ENCODE measurements at regions not wholly inside any gene's neighbourhood (a gene's known extent, or its start where the extent isn't known, plus 50 kb on each side); places are given as distances from the start of the nearest gene placed in this dataset.

DNA sequence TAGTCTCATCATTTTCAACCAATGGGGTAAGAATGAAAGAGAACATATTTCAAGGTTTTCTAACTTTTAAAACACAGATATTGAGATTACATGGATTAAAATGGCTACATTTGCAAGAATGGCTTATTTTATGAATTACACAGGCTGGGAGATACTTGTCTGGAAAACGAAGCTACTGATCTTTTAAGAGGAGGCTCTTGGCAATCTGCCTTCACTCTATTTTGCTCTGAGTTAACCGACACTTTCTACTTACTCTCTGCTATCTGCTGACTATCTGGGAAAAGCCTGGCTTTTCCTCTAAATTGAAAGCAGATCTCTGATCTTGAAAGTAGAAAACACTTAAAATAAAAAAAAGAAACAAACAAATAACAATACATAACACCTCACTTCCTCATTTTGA lies 325.4 kb upstream of the LINC00305 start:
- H3K27me3 Mint-ChIP-seq (ENCODE audit: unreplicated experiment), result no peaks in the 10 kb centered on the region
- DNase-seq, result no peak
- no TSS peak for BruUV-seq (replicated peaks)
- H3K4me3 Mint-ChIP-seq (ENCODE audit: low read depth, unreplicated experiment), result no peak overlapping the region
- no peaks in the 10 kb centered on the region for H3K4me1 Mint-ChIP-seq (ENCODE audit: low read depth, unreplicated experiment)
- intact Hi-C loops (cut with micrococcal nuclease; ENCODE audit: unreplicated experiment), result no loop called here
- H3K36me3 Mint-ChIP-seq (ENCODE audit: insufficient read depth, unreplicated experiment), result no peaks in the 10 kb centered on the region
- H3K27ac Mint-ChIP-seq (ENCODE audit: unreplicated experiment), result no peak overlapping the region
- H3K9me3 Mint-ChIP-seq (ENCODE audit: low read depth, unreplicated experiment), result no peaks in the 10 kb centered on the region
- TF ChIP-seq, protein P1, sequence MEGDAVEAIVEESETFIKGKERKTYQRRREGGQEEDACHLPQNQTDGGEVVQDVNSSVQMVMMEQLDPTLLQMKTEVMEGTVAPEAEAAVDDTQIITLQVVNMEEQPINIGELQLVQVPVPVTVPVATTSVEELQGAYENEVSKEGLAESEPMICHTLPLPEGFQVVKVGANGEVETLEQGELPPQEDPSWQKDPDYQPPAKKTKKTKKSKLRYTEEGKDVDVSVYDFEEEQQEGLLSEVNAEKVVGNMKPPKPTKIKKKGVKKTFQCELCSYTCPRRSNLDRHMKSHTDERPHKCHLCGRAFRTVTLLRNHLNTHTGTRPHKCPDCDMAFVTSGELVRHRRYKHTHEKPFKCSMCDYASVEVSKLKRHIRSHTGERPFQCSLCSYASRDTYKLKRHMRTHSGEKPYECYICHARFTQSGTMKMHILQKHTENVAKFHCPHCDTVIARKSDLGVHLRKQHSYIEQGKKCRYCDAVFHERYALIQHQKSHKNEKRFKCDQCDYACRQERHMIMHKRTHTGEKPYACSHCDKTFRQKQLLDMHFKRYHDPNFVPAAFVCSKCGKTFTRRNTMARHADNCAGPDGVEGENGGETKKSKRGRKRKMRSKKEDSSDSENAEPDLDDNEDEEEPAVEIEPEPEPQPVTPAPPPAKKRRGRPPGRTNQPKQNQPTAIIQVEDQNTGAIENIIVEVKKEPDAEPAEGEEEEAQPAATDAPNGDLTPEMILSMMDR (IDR thresholded peaks at IDR 0.05; ENCODE audit: unreplicated experiment), result no peak
- CTCF ChIA-PET, result no interaction called here

DNA sequence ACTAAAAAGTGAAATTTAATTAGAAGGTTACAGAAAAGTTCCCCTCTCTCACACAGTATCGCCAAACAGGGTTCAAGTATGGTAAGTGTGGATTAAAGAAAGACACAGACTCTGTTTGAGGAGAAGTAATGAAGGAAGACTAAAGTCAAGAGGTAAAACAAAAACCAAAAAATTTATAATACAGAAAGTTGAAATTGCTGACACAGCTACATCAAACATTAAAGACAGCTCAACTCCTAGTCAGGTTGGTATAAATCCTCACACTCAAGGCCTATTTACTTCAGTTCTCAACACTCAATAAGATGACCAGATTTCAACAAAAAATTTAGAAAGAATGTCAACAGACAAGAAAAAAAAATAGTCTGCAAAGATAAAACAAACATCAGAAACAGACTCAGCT lies 300.5 kb upstream of the LINC00305 start:
- Mint-ChIP-seq H3K27me3 (ENCODE audit: unreplicated experiment) (no peaks in the 10 kb centered on the region), H3K27ac (ENCODE audit: unreplicated experiment) (no peak overlapping the region), H3K36me3 (ENCODE audit: insufficient read depth, unreplicated experiment) (no peaks in the 10 kb centered on the region), H3K9me3 (ENCODE audit: low read depth, unreplicated experiment) (peaks cover 4% of the 10 kb centered on the region), H3K4me3 (ENCODE audit: low read depth, unreplicated experiment) (no peak overlapping the region), H3K4me1 (ENCODE audit: low read depth, unreplicated experiment) (peaks cover 11% of the 10 kb centered on the region)
- CTCF ChIA-PET, result interaction anchor here (1.5 kb wide), 1 partner anchor 16 kb away, joined by 3 read pairs; no protein-coding TSS in a partner anchor
- no peak for DNase-seq
- no TSS peak for BruUV-seq (replicated peaks)
- TF ChIP-seq, protein P1 (IDR thresholded peaks at IDR 0.05; ENCODE audit: unreplicated experiment), result no peak
- intact Hi-C loops (cut with micrococcal nuclease; ENCODE audit: unreplicated experiment), result no loop called here

DNA sequence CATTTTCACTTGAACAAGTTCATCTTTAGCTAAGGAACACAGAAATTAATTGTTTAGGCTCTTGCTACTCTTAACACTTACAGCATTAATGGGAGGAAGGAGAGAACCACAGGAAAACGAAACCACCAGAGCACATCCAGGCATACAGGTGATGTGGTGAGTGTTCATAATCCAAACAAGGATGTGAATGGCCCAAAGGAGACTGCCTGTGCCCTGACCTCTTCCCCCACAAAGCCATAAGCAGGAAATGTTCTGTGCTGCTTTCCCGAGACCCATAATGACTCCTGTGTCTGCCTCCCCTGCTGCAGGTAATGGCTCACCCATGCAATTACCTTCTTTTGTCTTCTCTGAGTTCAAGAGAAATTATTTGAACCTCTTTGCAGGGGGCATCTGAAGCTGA lies 295.9 kb upstream of the LINC00305 start:
- Mint-ChIP-seq H3K4me3 (ENCODE audit: low read depth, unreplicated experiment) (no peak overlapping the region), H3K9me3 (ENCODE audit: low read depth, unreplicated experiment) (no peaks in the 10 kb centered on the region), H3K36me3 (ENCODE audit: insufficient read depth, unreplicated experiment) (no peaks in the 10 kb centered on the region), H3K27ac (ENCODE audit: unreplicated experiment) (no peak overlapping the region), H3K27me3 (ENCODE audit: unreplicated experiment) (no peaks in the 10 kb centered on the region), H3K4me1 (ENCODE audit: low read depth, unreplicated experiment) (peaks cover 17% of the 10 kb centered on the region)
- no TSS peak for BruUV-seq (replicated peaks)
- peak; percentile 22 for DNase-seq
- TF ChIP-seq, protein P1 (IDR thresholded peaks at IDR 0.05; ENCODE audit: unreplicated experiment), result no peak
- intact Hi-C loops (cut with micrococcal nuclease; ENCODE audit: unreplicated experiment), result no loop called here
- CTCF ChIA-PET, result no interaction called here

DNA sequence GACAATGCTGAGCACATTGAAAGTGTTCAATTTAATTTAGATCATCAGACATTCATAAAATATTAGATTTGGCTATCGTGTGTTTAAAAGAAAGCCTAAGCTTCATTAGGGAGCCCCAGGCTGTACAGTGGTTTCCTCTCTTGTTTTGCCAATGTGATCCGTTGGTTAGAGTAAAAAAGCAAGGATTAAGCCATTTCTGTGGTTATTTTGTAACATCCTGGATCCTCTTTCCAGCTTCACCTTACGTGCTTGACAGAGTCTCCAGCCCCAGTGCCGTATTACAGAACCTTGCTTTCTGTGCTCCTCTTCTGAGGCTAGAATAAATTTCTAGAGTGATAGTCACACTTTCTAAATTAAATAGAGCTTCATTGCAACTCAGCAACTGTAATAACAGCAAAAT lies 289.3 kb upstream of the LINC00305 start:
- CTCF ChIA-PET, result no interaction called here
- intact Hi-C loops (cut with micrococcal nuclease; ENCODE audit: unreplicated experiment), result loop anchor here (2.0 kb wide), 1 partner anchor 55 kb away; no protein-coding TSS in a partner anchor
- Mint-ChIP-seq H3K27ac (ENCODE audit: unreplicated experiment) (no peak overlapping the region), H3K4me3 (ENCODE audit: low read depth, unreplicated experiment) (no peak overlapping the region), H3K27me3 (ENCODE audit: unreplicated experiment) (no peaks in the 10 kb centered on the region), H3K36me3 (ENCODE audit: insufficient read depth, unreplicated experiment) (no peaks in the 10 kb centered on the region), H3K4me1 (ENCODE audit: low read depth, unreplicated experiment) (no peaks in the 10 kb centered on the region), H3K9me3 (ENCODE audit: low read depth, unreplicated experiment) (peaks cover 7% of the 10 kb centered on the region)
- no TSS peak for BruUV-seq (replicated peaks)
- DNase-seq, result no peak
- TF ChIP-seq, protein P1 (IDR thresholded peaks at IDR 0.05; ENCODE audit: unreplicated experiment), result no peak
